PC-9 (cell line): ENCODE measurements at regions not wholly inside any gene's neighbourhood (a gene's known extent, or its start where the extent isn't known, plus 50 kb on each side); places are given as distances from the start of the nearest gene placed in this dataset.

ENCODE experiments used
- CTCF ChIP-seq: fragments of 200-600 bp; sonication (generic); conservative IDR thresholded peaks from 2 replicates; pipeline ENCODE4 v1.6.1; 2017; ENCODE audit warnings: mixed run types, antibody characterized with exemption, mild to moderate bottlenecking, moderate library complexity
- EZH2 ChIP-seq: fragments of 200-600 bp; sonication (generic); IDR thresholded peaks from 2 replicates; pipeline ENCODE4 v1.8.0; 2017; ENCODE audit warnings: antibody characterized with exemption, low read depth

DNA sequence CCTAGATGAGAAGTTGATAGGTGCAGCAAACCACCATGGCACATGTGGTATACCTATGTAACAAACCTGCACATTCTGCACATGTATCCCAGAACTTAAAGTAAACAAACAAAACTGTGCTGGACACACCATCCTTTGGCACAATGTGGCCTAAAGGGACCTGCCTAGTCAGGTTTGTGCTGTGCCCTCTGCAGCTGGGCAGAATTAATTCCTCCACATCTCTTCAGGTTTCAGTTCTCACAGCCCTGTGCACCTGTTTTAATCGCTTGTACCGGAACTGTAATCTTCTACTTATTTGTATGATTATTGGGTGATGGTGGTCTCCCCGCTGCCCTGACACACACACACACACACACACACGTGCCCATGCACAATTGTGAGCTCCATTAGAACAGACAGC lies 252.7 kb downstream of the ACTR3B start:
- TF ChIP-seq EZH2 (no peak), CTCF (no peak)
